Neural cell (in vitro differentiated cells): ENCODE measurements at regions not wholly inside any gene's neighbourhood (a gene's known extent, or its start where the extent isn't known, plus 50 kb on each side); places are given as distances from the start of the nearest gene placed in this dataset.

Experiments
- EP300 ChIP-seq: fragments of 450-650 bp; conservative IDR thresholded peaks from 2 replicates; pipeline ENCODE4 v1.6.1; 2014; ENCODE audit warnings: antibody characterized with exemption, mild to moderate bottlenecking, moderate library complexity; ENCODE audit not compliant: poor library complexity, severe bottlenecking
- EZH2 ChIP-seq: fragments of 200-600, 300-800 bp; shearing (Covaris generic), sonication (generic); IDR thresholded peaks from 2 replicates; pipeline ENCODE4 v1.6.1; 2014; ENCODE audit warnings: antibody characterized with exemption, low read length, borderline replicate concordance, mild to moderate bottlenecking; ENCODE audit not compliant: insufficient read depth, poor library complexity, severe bottlenecking
- POLR2AphosphoS5 ChIP-seq: IDR thresholded peaks from 2 replicates; pipeline ENCODE4 v1.6.1; 2012
- SMC3 ChIP-seq: fragments of 450-650 bp; conservative IDR thresholded peaks from 2 replicates; pipeline ENCODE4 v1.6.1; 2014; ENCODE audit warnings: antibody characterized with exemption, mild to moderate bottlenecking, moderate library complexity; ENCODE audit not compliant: poor library complexity
- TF ChIP-seq, protein P1 (sequence below): fragments of 450-650 bp; IDR thresholded peaks from 2 replicates; pipeline ENCODE4 v1.5.1; 2014; ENCODE audit warnings: antibody characterized with exemption, mild to moderate bottlenecking, moderate library complexity; ENCODE audit not compliant: poor library complexity, severe bottlenecking

DNA sequence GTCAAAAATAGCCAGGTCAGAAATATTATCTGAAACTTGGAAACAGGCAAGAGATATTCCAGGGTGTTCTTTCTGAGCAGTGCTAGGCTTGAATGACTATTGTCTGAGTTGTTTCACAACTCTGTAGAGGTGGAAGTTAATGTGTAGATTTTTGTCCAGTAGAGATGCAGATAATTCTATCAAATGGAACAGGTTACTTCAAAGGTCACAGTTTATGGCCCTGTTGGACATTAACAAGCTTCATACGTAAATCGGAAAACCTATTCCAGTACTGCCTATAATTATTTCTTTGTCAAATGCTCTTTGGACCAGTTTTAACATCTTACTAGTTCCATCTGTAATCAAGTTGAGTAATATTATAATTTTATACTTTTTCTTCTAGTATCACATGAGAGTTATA is 1639.4 kb upstream of the TENM3 start:
- TF ChIP-seq, protein P1, sequence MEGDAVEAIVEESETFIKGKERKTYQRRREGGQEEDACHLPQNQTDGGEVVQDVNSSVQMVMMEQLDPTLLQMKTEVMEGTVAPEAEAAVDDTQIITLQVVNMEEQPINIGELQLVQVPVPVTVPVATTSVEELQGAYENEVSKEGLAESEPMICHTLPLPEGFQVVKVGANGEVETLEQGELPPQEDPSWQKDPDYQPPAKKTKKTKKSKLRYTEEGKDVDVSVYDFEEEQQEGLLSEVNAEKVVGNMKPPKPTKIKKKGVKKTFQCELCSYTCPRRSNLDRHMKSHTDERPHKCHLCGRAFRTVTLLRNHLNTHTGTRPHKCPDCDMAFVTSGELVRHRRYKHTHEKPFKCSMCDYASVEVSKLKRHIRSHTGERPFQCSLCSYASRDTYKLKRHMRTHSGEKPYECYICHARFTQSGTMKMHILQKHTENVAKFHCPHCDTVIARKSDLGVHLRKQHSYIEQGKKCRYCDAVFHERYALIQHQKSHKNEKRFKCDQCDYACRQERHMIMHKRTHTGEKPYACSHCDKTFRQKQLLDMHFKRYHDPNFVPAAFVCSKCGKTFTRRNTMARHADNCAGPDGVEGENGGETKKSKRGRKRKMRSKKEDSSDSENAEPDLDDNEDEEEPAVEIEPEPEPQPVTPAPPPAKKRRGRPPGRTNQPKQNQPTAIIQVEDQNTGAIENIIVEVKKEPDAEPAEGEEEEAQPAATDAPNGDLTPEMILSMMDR = no peak
- TF ChIP-seq SMC3 = no peak
- no peak for TF ChIP-seq POLR2AphosphoS5
- TF ChIP-seq EP300 = no peak
- no peak for TF ChIP-seq EZH2
